ENCODE measurements at regions not wholly inside any gene's neighbourhood (a gene's known extent, or its start where the extent isn't known, plus 50 kb on each side); places are given as distances from the start of the nearest gene placed in this dataset.
"Not testable (repeated sequence)": the region's sequence is repeated elsewhere in the genome, so short reads cannot be mapped to it uniquely, and the experiment has no call there.

- not testable (repeated sequence) for TF ChIP-seq CTCF (optimal IDR thresholded peaks at IDR 0.05 in 1 of 3, IDR thresholded peaks at IDR 0.05 in 1 of 3, conservative IDR thresholded peaks at IDR 0.05 in 1 of 3; ENCODE audit: extremely low read depth in 1 of 3, insufficient read depth in 2 of 3, low read length in 3 of 3); EZH2 (IDR thresholded peaks at IDR 0.05; ENCODE audit: low read length)
These were observed 132.5 kb upstream of the PARD3B start for GRCh38 chr2:204412782-204413181.

Measured in keratinocyte (primary cell).